Stimulated activated CD8-positive, alpha-beta memory T cell treated with anti-CD3 and anti-CD28 coated beads, Interleukin-2, amount 100 ng/mL, for 48 hours (primary cell): ENCODE measurements at regions not wholly inside any gene's neighbourhood (a gene's known extent, or its start where the extent isn't known, plus 50 kb on each side); places are given as distances from the start of the nearest gene placed in this dataset.
"Not testable (repeated sequence)": the region's sequence is repeated elsewhere in the genome, so short reads cannot be mapped to it uniquely, and the experiment has no call there.

Experiments
- DNase-seq, 2 donors: peaks; one replicate each; pipeline ENCODE4 v3.0.0-alpha.2; 2020; ENCODE audit warnings: low read depth in 2 of 2

GRCh38 chr12:124070394-124071074 lies 97.5 kb downstream of the ZNF664 start:
- DNase-seq: not testable (repeated sequence)

DNA sequence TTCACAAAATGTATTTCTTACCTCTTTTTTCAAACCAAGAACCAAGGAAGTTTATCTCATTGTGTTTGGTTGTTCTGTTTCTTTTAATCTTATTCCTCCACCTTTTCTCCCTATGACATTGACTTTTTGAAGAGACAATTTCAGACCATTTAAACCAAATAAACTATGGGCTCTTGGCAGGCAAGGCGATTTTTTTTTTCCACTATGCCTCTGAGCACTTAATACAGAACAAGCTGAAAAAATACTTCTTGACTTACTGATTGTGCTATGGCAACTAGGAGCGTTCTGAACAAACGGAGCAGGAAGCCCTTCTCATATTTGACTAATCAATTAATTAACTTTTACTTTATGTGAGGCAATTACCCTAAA lies 98.0 kb downstream of the ZNF664 start:
- DNase-seq: no peak

DNA sequence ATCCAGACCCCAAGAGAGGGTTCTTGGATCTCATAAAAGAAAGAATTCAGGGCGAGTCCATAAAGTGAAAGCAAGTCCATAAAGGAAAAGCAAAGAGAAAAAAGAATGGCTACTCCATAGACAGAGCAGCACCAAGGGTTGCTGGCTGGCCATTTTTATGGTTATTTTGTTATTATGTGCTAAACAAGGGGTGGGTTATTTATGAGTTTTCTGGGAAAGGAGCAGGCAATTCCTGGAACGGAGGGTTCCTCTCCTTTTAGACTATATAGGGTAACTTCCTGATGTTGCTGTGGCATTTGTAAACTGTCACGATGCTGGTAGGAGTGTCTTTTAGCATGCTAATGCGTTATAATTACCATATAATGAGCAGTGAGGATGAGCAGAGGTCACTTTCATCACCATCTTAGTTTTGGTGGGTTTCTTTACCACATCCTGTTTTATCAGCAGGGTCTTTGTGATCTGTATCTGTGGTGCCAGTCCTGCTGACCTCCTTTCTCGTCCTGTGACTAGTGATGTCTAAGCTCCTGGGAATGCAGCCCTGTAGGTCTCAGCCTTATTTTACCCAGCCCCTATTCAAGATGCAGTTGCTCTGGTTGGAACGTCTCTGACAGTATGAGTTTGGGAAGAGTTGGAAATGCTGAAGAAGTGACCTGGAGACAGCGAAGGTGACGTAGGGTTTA lies 100.5 kb downstream of the ZNF664 start:
- DNase-seq: no peak

GRCh38 chr12:124075841-124076240 lies 102.8 kb downstream of the ZNF664 start:
- DNase-seq: no peak

DNA sequence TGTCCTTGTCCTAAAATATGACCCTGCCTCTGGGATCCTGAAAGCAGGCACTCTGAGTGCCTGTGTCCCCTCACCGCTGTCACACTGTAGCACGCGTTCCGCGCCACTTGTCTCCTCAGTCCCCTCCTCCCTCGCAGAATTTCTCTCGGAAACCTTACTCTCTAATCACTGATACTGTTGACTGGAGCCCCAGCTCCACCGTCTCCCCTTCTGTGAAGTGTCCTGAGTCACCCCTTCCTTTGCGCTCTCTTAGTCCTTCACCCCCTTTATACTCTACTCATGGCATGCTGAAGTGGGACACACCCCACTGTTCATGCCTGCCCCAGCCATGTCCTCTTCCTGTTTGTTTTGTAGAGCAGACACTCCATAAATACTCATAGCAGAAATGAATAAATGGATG lies 104.7 kb downstream of the ZNF664 start:
- no peak for DNase-seq

- DNase-seq: no peak
Measured at GRCh38 chr12:124078800-124079199, 105.8 kb downstream of the ZNF664 start.

DNA sequence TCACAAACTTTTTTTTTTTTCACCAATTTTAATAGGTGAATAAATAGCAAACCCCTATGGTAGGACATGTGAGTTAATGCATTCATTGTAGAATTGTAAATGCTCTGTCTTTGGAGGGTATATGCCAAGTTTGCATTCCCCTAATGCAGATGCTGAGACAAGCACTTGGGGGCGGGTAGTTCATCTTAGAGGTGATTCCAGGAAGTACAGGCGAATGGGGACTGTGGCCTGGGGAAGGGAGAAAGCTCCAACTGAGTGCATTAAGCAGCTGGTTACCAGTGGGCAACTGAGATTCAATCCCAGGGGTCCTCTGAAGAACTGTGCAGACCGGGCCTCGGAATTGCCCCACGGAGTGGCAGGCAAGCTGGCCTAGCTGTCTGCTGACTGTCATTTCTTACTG lies 107.6 kb downstream of the ZNF664 start:
- no peak for DNase-seq

DNA sequence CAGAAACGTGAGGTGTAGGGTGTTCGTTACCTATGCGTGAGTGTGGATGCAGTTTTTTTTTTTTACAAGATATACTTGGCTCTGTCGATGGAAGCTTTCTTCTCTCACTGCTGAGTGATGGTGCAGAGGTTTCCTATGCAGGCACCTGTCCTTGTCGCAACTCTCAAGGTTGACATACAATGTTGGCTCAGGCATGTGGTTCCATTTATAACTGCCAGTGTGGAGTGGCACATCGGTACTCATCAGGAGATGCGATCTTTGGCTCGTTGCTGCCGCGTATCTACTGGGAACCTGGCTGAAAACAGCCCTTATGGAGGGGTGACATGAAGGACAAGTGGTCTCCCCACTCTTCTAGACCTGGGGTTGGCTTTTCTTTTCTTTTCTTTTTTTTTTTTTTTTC lies 109.0 kb downstream of the ZNF664 start:
- DNase-seq: no peak

DNA sequence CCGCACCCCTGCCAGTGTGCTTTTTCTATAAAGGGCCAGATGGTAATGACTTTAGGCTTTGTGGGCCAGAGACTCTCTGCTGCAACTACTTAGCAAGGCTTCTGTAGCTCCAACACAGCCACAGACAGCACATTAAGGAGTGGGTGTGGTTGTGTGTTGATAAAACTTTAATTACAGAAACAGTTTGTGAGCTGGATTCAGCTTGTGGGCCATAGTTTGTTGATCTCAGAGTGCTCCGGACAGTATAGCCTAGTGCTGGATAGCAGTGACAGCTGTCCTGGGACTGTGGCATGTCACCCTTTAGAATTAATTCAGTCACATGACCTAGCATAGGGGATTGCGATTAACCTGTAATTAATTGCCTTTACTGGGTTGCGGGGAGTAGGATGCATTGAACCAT lies 109.7 kb downstream of the ZNF664 start:
- DNase-seq: no peak

DNA sequence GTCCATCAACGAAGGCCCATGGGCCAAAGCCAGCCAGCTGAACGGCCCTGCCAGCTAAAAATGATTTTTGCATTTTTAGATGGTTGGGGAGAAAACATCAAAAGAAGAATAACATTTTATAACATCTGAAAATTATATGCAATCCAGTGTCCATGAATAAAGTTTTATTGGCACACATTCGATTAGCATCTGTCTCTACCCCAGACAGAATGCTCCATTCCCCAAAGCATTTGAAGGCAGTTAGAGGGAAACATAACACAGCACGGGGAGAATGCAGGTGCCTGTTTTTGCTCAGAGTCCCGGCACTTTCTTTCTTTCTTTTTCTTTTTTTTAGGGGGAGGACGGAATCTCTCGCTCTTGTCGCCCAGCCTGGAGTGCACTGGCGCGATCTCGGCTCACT lies 110.7 kb downstream of the ZNF664 start:
- no peak for DNase-seq

DNA sequence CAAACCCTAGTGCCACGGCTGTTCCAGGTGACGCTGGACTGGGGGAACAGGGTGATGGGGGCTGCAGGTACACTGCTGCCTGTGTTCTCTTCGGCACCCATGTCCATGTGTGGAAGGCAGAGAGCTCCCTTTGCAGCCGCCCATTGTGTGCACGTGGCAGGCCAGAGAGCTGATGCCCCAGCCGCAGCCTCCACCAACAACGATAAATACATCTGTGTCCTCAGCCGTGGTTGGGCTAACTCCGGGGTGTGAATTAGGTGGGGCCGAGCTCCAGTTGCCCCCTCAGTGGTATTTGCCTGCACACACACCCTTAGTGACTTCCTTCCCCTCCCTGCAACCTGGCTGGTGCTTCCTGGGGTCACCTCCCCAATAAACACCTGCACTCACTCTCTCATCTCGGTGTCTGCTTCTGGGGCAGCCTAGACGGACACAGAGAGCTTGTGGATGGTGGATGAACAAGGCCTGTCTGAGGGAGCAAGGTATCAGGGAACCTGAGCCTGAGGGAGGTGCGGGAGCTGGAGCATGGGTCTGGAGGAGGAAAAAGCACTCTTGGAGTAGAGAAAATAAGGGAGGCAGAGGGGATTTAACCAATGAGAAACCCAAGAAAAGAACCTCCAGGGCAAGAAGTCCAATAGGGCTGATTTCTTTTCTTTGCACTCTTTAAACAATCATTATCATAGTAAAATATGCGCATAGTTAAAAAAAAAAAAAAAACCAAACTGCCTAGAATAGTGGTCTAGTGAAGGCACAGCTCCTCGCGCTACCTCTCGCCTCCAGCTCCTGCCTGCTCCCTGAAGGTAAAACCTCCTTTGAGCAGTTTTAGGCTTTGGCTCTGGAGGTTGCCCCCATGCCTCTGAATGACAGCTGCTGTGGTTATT lies 112.6 kb downstream of the ZNF664 start:
- DNase-seq: no peak

DNA sequence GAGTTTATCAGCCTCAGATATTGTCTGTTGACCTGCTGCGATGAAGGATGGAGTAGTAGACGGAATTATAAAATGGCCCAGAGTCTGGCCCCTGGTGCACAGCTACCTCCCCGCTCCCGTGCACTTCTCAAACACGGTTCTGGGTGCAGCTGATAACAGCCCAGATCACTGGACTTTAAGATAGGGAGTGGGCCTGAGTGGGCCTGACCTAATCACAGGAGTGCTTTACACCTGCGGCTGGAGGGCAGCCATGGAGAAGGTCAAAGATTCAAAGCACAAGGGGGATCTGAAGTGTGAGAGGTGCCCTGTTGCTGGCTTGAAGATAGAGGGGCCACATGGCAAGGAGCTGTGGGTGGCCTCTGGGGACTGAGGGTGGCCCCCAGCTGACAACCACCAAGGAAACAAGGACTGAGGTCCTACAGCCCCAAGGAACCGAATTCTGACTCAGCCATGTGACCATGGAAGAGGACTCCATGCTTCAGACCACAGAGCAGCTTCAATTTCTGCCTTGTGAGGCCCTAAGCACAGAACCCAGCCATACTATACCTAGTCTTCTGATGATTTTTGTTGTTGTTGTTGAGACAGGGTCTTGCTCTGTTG lies 113.4 kb downstream of the ZNF664 start:
- no peak for DNase-seq

DNA sequence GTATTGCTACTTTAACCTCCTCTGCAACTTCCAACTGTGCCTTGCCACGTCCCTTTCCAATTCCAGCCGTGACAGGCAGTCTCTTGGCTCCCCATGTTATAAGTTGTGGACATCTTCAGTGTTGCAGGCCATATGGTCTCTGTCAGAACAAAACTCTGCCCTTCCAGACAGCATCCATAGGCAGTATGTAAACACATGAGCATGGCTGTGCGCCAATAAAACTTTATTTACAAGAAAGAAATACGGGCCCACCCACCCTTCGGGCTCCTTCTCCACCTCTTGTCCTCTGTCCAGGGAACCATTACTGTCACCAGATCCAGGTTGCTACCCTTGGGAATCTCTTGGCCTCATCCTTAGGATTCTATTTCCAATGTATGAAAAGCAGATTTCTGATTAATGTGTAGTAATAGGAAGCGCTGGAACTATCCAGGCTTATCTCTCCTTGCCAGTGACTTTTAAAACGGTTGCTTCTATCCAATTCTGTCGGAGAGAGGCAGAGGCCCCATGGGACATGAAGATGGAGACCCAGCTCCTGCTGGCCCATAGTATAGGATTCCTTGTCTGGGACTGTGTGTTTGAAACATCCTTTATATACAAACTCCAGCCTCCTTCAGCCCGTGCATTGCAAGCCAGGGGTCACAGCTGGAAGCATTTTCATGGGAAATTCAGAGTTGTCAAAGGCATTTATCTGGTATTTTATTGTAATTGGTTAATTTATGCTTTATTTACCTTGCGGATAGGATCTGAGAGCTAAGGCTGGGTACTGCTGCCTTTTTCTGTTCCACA lies 114.4 kb downstream of the ZNF664 start:
- DNase-seq: no peak

- no peak for DNase-seq
Measured at GRCh38 chr12:124088217-124088907, 115.3 kb downstream of the ZNF664 start.

- not testable (repeated sequence) for DNase-seq
Measured at GRCh38 chr12:124089181-124089914, 116.3 kb downstream of the ZNF664 start.

DNA sequence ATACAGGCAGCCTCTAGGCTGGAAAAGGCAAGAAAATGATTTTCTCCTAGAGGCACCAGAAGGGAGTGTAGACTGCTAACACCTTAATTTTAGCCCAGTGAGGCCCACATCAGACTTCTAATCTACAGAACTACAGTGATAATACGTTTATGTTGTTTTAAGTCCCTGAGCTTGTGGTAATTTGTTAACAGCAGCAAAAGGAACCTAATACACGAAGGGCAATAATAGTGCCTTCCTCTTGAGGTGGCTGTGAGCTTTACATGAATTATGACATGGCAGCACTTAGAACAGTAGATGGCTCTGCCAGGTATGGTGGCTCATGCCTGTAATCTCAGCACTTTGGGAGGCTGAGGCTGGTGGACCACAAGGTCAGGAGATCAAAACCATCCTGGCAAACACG lies 118.8 kb downstream of the ZNF664 start:
- no peak for DNase-seq

DNA sequence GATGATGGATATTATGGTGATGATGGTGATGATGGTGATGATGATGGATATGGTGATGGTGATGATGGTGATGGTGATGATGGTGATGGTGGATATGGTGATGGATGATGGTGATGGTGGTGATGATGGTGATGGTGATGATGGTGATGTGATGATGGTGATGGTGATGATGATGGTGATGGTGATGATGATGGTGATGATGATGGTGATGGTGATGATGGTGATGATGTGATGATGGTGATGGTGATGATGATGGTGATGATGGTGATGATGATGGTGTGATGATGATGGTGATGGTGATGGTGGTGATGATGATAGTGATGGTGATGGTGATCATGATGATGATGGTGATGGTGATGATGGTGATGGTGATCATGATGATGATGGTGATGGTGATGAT lies 119.5 kb downstream of the ZNF664 start:
- DNase-seq: not testable (repeated sequence)

DNA sequence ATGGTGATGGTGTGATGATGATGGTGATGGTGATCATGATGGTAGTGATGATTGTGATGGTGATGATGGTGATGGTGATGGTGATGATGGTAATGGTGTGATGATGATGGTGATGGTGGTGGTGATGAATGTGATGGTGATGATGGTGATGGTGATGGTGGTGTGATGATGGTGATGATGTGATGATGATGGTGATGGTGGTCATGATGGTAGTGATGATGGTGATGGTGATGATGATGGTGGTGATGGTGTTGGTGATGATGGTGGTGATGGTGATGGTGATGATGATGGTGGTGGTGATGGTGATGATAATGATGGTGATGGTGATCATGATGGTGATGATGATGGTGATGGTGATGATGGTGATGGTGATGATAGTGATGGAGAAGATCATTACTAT lies 120.3 kb downstream of the ZNF664 start:
- no peak for DNase-seq

GRCh38 chr12:124094188-124094587 lies 121.2 kb downstream of the ZNF664 start:
- no peak for DNase-seq

GRCh38 chr12:124094733-124095132 lies 121.7 kb downstream of the ZNF664 start:
- no peak for DNase-seq
